HUES6 (cell line): ENCODE measurements at regions not wholly inside any gene's neighbourhood (a gene's known extent, or its start where the extent isn't known, plus 50 kb on each side); places are given as distances from the start of the nearest gene placed in this dataset.

Source experiments
- H3K27ac ChIP-seq: 2 replicates; pipeline ENCODE4 v1.7.0; 2013; ENCODE audit warnings: low read depth, mild to moderate bottlenecking, low read length, inconsistent platforms
- H3K27me3 ChIP-seq: 2 replicates; pipeline ENCODE4 v1.6.1; 2013; ENCODE audit warnings: low read length; ENCODE audit not compliant: control insufficient read depth, insufficient read depth
- H3K36me3 ChIP-seq: 2 replicates; pipeline ENCODE4 v1.6.1; 2013; ENCODE audit warnings: low read length; ENCODE audit not compliant: control insufficient read depth, insufficient read depth
- H3K4me1 ChIP-seq: 2 replicates; pipeline ENCODE4 v1.6.1; 2013; ENCODE audit warnings: low read length; ENCODE audit not compliant: control insufficient read depth, insufficient read depth
- H3K4me3 ChIP-seq: 2 replicates; pipeline ENCODE4 v1.5.1; 2013; ENCODE audit warnings: low read depth, low read length
- H3K9ac ChIP-seq: one replicate; pipeline ENCODE4 v1.6.1; 2013; ENCODE audit warnings: mild to moderate bottlenecking, low read length
- H3K9me3 ChIP-seq: 2 replicates; pipeline ENCODE4 v1.6.1; 2013; ENCODE audit warnings: low read depth, low read length; ENCODE audit not compliant: control insufficient read depth, insufficient read depth

- Histone ChIP-seq H3K9me3 (no peaks in the 10 kb centered on the region), H3K4me1 (no peaks in the 10 kb centered on the region), H3K4me3 (no peak overlapping the region), H3K27me3 (no peaks in the 10 kb centered on the region), H3K9ac (no peak overlapping the region), H3K36me3 (no peaks in the 10 kb centered on the region), H3K27ac (no peak overlapping the region)
Observed at GRCh38 chr18:40347261-40347660, 1607.8 kb upstream of the PIK3C3 start.

DNA sequence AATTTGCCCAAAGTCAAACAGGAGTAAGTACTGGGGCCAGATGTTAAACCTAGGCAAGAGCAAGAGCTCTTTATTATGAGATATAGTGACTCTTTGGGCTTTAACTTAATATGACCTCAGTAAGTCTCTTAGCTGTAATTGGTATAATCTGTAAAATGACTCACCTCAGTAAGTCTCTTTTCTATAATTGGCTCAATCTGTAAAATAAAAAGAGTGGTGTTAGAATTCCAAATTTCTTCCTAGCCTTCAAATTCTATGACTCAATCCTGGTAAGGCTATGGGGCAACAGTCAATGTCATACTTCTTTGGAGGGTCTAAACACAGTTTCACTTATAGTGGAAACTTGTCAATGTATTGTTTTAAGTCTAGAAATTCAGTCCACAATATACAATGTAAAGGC is 1608.9 kb upstream of the PIK3C3 start:
- no peaks in the 10 kb centered on the region for H3K36me3 ChIP-seq
- H3K9me3 ChIP-seq, result no peaks in the 10 kb centered on the region
- H3K4me1 ChIP-seq, result no peaks in the 10 kb centered on the region
- no peaks in the 10 kb centered on the region for H3K27me3 ChIP-seq
- H3K27ac ChIP-seq, result no peak overlapping the region
- no peak overlapping the region for H3K4me3 ChIP-seq
- no peak overlapping the region for H3K9ac ChIP-seq

DNA sequence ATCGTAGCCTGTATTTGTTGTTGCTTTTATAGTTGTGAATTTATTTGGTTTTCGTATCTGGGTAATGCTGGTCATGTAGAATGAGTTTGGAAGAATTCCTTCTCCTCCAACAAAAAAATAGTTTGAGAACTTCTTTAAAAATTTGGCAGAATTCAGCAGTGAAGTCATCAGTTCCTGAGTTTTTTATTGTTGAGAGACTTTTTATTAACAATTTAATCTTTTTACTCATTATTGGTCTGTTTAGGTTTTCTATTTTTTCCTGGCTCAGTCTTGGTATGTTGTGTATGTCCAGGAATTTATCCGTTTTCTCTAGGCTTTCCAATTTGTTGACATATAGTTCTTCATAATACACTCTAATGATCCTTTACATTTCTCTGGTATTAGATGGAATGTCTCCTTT is 1613.3 kb upstream of the PIK3C3 start:
- H3K27ac ChIP-seq, result no peak overlapping the region
- H3K36me3 ChIP-seq, result no peaks in the 10 kb centered on the region
- no peaks in the 10 kb centered on the region for H3K4me1 ChIP-seq
- H3K9me3 ChIP-seq, result no peaks in the 10 kb centered on the region
- no peak overlapping the region for H3K9ac ChIP-seq
- no peak overlapping the region for H3K4me3 ChIP-seq
- no peaks in the 10 kb centered on the region for H3K27me3 ChIP-seq

- Histone ChIP-seq H3K4me3 (no peak overlapping the region), H3K27me3 (no peaks in the 10 kb centered on the region), H3K36me3 (no peaks in the 10 kb centered on the region), H3K9ac (no peak overlapping the region), H3K4me1 (no peaks in the 10 kb centered on the region), H3K27ac (no peak overlapping the region), H3K9me3 (no peaks in the 10 kb centered on the region)
Observed at GRCh38 chr18:40338284-40338683, 1616.8 kb upstream of the PIK3C3 start.

DNA sequence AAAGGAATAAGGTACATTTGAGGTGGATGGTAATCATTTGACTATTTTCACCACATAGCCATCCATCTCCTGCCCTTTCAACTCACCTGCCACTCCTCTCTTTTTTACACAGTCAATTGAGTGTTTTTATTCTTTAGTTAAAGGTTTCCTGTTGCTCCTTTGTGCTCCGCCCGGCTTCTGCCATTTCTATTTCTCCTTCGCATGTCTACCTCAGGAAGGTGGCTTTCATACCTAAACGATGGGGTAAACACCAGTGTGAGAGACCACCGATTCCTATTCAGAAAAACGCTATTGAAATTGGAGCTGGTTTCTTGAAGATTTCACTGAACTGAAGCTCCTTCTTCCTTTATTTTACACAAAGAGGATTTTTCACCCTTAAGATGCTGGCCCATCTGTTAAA is 1628.0 kb upstream of the PIK3C3 start:
- no peak overlapping the region for H3K27ac ChIP-seq
- peaks cover 2% of the 10 kb centered on the region; the same call in 1 of the 2 replicates for H3K9me3 ChIP-seq
- no peak overlapping the region for H3K9ac ChIP-seq
- no peaks in the 10 kb centered on the region for H3K36me3 ChIP-seq
- H3K4me3 ChIP-seq, result no peak overlapping the region
- peaks cover 8% of the 10 kb centered on the region; the same call in 1 of the 2 replicates for H3K4me1 ChIP-seq
- H3K27me3 ChIP-seq, result no peaks in the 10 kb centered on the region

DNA sequence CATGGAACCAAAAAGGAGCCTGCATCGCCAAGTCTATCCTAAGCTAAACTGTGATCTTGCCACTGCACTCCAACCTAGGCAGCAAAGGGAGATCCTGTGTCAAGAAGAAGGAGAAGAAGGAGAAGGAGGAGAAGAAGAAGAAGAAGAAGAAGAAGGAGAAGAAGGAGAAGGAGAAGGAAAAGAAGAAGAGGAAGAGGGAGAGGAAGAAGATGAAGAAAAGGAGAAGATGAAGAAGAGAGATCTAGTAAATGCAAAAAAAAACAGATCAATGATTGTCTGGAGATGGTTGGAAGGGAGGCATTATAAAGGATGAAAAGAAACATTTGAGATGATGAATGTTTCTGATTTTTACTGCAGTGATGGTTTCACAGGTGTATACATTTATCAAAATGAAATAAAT is 1629.0 kb upstream of the PIK3C3 start:
- peaks cover 8% of the 10 kb centered on the region; the same call in 1 of the 2 replicates for H3K4me1 ChIP-seq
- H3K36me3 ChIP-seq, result no peaks in the 10 kb centered on the region
- H3K4me3 ChIP-seq, result no peak overlapping the region
- no peak overlapping the region for H3K27ac ChIP-seq
- no peak overlapping the region for H3K9ac ChIP-seq
- no peaks in the 10 kb centered on the region for H3K27me3 ChIP-seq
- no peaks in the 10 kb centered on the region for H3K9me3 ChIP-seq

DNA sequence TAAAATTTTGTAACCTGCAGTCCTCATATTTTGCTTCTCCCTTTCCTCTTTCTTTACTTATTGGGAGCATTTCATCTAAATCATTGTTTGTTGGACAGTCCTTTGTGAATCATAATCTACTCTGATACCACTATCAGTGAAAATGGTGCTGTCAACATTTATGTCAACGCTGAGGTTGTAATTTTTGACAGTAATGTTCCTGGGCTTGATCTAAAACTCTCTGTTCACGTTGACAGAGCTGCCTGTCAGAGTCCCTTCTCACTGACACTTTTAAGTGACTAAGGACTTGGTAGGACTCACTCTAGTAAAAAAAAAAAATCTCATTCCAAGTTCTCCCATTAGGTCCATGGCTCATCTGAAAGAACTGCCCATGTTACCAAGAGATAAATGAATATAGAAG is 1640.8 kb upstream of the PIK3C3 start:
- no peaks in the 10 kb centered on the region for H3K4me1 ChIP-seq
- no peak overlapping the region for H3K4me3 ChIP-seq
- H3K27ac ChIP-seq, result no peak overlapping the region
- no peaks in the 10 kb centered on the region for H3K36me3 ChIP-seq
- no peak overlapping the region for H3K9ac ChIP-seq
- no peaks in the 10 kb centered on the region for H3K27me3 ChIP-seq
- no peaks in the 10 kb centered on the region for H3K9me3 ChIP-seq

DNA sequence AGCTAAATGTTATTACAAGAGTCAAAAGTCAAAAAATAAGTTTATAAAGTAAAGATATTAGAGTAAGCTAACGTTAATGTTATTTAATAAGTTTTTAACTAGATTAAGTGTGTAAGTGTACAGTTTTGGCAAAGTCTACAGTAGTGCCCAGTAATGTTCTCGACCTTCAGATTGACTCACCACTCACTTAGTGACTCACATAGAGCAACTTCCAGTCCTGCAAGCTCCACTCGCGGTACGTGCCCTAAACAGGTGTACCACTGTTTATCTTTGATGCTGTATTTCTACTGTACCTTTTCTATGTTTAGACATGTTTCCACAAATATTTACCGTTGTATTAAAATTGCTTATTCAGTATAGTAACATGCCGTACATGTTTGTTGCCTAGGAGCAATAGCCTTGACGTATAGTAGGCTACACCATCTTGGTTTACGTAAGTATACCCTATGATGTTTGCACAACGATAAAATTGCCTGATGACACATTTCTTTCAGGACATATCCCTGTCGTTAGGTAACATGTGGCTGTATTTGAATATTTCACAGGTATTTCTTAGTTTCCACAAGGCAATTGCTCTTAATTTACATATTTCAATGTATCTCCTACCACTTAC is 1641.9 kb upstream of the PIK3C3 start:
- Histone ChIP-seq H3K4me1 (no peaks in the 10 kb centered on the region), H3K9ac (no peak overlapping the region), H3K36me3 (no peaks in the 10 kb centered on the region), H3K4me3 (no peak overlapping the region), H3K27ac (no peak overlapping the region), H3K9me3 (no peaks in the 10 kb centered on the region), H3K27me3 (no peaks in the 10 kb centered on the region)

GRCh38 chr18:40307627-40308026 is 1647.4 kb upstream of the PIK3C3 start:
- Histone ChIP-seq H3K27ac (no peak overlapping the region), H3K4me3 (no peak overlapping the region), H3K4me1 (no peaks in the 10 kb centered on the region), H3K27me3 (no peaks in the 10 kb centered on the region), H3K36me3 (no peaks in the 10 kb centered on the region), H3K9ac (no peak overlapping the region), H3K9me3 (peaks cover 4% of the 10 kb centered on the region; the same call in 1 of the 2 replicates)

GRCh38 chr18:40296717-40297413 is 1658.2 kb upstream of the PIK3C3 start:
- no peaks in the 10 kb centered on the region for H3K36me3 ChIP-seq
- H3K27ac ChIP-seq, result no peak overlapping the region
- no peaks in the 10 kb centered on the region for H3K9me3 ChIP-seq
- no peaks in the 10 kb centered on the region for H3K27me3 ChIP-seq
- no peak overlapping the region for H3K4me3 ChIP-seq
- H3K9ac ChIP-seq, result no peak overlapping the region
- 0 out of 2 replicates have a peak, but pooled peaks cover 7% of the 10 kb centered on the region for H3K4me1 ChIP-seq

DNA sequence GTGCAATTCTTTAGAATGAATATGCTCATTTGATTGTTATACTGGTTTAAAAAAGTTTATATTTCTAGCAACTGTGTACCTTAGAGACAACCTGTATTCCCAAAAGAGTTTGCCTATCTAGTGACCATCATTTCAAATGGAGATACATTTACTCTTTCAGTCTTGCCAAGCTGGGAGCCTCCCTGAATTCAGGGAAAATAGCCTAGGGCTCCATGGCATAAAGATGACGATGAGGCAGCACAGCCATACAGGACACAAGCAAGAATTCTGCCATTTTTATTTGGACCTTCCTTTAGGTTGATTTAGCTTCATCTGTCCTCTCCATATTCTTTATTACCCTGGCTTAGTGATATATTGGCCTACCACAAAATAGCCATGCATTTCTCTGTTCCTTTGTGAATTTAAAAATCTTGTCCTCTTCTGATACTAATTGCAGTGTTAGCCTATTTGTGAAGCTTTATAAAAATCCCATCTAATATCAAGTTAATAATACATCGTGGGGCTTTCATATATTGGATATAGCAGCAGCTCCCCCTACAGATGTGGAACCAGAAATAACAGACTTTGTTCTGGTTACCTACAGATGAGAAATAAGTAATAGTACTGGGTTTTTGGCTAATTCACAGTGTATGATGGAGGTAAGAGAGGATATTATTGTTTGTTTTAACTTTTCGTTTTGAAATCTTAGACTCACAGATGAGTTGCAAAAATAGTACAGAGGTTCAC is 1661.9 kb upstream of the PIK3C3 start:
- Histone ChIP-seq H3K27ac (no peak overlapping the region), H3K27me3 (no peaks in the 10 kb centered on the region), H3K9me3 (no peaks in the 10 kb centered on the region), H3K36me3 (no peaks in the 10 kb centered on the region), H3K4me1 (0 out of 2 replicates have a peak, but pooled peaks cover 7% of the 10 kb centered on the region), H3K4me3 (no peak overlapping the region), H3K9ac (no peak overlapping the region)
